Right lobe of liver (tissue), 6 donors: ENCODE measurements at regions not wholly inside any gene's neighbourhood (a gene's known extent, or its start where the extent isn't known, plus 50 kb on each side); places are given as distances from the start of the nearest gene placed in this dataset.
A peak's percentile ranks its signal among the peaks of the same experiment; 100 is the strongest.

Source experiments
- ATAC-seq, 4 donors: fragments of 200-7000 bp; cut with Tn5 transposase; one replicate each; pipeline ENCODE4 v1.9.1; 2020; ENCODE audit warnings: mild to moderate bottlenecking in 4 of 4, moderate library complexity in 4 of 4
- DNase-seq, 3 donors: peaks; one replicate each; pipeline ENCODE4 v3.0.0-alpha.2; 2020
- H3K27ac ChIP-seq, 3 donors: fragments of 200-600 bp; one replicate each; pipeline ENCODE4 v1.8.0; 2022
- H3K27me3 ChIP-seq, 2 donors: fragments of 200-600 bp; one replicate each; pipeline ENCODE4 v1.8.0; 2022
- H3K36me3 ChIP-seq, 4 donors: fragments of 200-600 bp; sonication (generic) in 1 of 4; one replicate each; pipeline versions ENCODE4 v1.5.1 to v1.8.0; 2017 to 2022; ENCODE audit warnings: control low read depth in 1 of 4
- H3K4me1 ChIP-seq, 4 donors: fragments of 200-600 bp; sonication (generic) in 1 of 4; one replicate each; pipeline versions ENCODE4 v1.5.1 to v1.8.0; 2017 to 2022; ENCODE audit warnings: control low read depth in 1 of 4
- H3K4me3 ChIP-seq, 3 donors: fragments of 200-600 bp; one replicate each; pipeline ENCODE4 v1.8.0; 2022
- H3K9me3 ChIP-seq, 4 donors: fragments of 200-600 bp; sonication (generic) in 1 of 4; one replicate each; pipeline versions ENCODE4 v1.5.1 to v1.8.0; 2017 to 2022; ENCODE audit warnings: control low read depth in 1 of 4
- POLR2A ChIP-seq: fragments of 450-650 bp; IDR thresholded peaks from one replicate; pipeline ENCODE4 v1.6.1; 2017; ENCODE audit warnings: antibody characterized with exemption, mild to moderate bottlenecking
- WGBS: methylation state at CpG from one replicate; pipeline ENCODE4 v1.1.6; 2018; ENCODE audit warnings: low coverage, low lambda C conversion rate; ENCODE audit not compliant: insufficient coverage; ENCODE audit errors: missing lambda C conversion rate; 5-methylcytosine and 5-hydroxymethylcytosine counted together
- intact Hi-C, 2 donors: fragments of 100-400 bp; cut with DNase I; formaldehyde crosslinking; loops; one replicate each; pipeline versions ENCODE4 v1.11.2 to v1.14.1; 2022
- TF ChIP-seq, protein P1 (sequence below), 4 donors: fragments of 200-600 bp in 3 of 4; fragments of 450-650 bp in 1 of 4; IDR thresholded peaks; one replicate each; pipeline versions ENCODE4 v1.5.1 to v1.8.0; 2016 to 2022; ENCODE audit warnings: antibody characterized with exemption in 4 of 4, mild to moderate bottlenecking in 2 of 4
- donor health status: DM: no; HTN: yes; CAD: no.
- donor health status: DM: no; HTN: no; CAD: no.
- donor health status: DM: no; HTN: no; CAD: no.
- donor health status: DM: no; HTN: yes; CAD: no.
- donor health status: DM: no; HTN: yes; CAD: no.

DNA sequence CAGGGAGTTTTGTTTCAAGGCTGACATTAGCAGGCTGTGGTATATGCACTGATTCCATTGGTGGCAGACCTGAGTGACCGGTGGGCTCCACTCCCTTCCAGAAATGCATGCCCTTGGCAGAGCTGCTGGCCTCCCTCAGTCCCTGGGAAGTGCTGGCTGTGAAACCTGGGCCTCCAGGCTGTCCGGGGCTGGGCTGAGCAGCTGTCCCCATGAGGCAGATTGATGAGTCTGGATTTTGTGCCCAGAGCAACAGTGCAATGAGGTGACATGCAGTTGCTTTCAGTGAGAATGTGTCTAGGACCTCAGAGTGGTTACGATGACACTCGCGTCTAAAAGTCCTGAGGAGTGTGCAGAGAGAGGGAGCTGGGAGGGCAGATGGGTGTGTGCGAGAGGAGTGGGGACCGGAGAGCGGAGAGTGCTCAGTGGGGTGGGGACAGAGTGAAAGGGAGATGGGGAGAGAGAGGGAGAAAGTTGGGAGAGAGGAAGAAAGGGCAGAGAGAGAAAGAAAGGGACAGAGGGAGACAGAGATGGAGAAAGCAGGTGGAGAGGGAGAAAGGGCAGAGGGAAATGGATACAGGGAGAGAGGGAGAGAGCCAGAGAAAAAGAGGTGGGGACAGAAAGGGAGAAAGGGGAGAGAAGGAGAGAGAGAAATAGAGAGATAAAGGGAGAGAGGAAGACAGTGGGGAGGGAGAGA lies 978.3 kb downstream of the BRD1 start:
- intact Hi-C loops = no loop called here
- no peak overlapping the region for H3K27ac ChIP-seq
- no peaks in the 10 kb centered on the region for H3K27me3 ChIP-seq
- ATAC-seq = no peak
- TF ChIP-seq POLR2A = no peak
- TF ChIP-seq, protein P1, sequence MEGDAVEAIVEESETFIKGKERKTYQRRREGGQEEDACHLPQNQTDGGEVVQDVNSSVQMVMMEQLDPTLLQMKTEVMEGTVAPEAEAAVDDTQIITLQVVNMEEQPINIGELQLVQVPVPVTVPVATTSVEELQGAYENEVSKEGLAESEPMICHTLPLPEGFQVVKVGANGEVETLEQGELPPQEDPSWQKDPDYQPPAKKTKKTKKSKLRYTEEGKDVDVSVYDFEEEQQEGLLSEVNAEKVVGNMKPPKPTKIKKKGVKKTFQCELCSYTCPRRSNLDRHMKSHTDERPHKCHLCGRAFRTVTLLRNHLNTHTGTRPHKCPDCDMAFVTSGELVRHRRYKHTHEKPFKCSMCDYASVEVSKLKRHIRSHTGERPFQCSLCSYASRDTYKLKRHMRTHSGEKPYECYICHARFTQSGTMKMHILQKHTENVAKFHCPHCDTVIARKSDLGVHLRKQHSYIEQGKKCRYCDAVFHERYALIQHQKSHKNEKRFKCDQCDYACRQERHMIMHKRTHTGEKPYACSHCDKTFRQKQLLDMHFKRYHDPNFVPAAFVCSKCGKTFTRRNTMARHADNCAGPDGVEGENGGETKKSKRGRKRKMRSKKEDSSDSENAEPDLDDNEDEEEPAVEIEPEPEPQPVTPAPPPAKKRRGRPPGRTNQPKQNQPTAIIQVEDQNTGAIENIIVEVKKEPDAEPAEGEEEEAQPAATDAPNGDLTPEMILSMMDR (IDR thresholded peaks at IDR 0.05) = no peak
- DNase-seq = no peak
- no peaks in the 10 kb centered on the region for H3K9me3 ChIP-seq
- WGBS = 69% methylated on average over 7 of the region's 8 CpGs
- H3K4me3 ChIP-seq = no peak overlapping the region
- no peaks in the 10 kb centered on the region for H3K4me1 ChIP-seq
- no peaks in the 10 kb centered on the region for H3K36me3 ChIP-seq

DNA sequence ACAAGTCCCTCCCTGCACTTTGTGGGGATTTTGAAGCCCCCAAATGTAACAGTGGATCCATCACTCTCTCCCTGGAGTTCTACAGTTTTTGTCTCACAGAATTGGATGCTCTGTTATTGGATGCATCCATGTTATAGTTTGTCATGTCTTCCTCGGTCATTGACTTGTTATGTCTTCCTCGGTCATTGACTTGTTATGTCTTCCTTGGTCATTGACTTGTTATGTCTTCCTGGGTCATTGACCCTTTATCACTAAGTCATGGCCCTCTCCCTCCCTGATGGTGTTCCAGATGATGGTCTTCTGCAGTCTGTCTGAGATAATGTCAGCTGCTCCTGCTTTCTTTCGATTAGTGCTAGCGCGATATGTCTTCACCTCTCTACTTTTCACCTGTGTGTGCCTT lies 981.5 kb downstream of the BRD1 start:
- H3K27me3 ChIP-seq = no peaks in the 10 kb centered on the region
- ATAC-seq = no peak

DNA sequence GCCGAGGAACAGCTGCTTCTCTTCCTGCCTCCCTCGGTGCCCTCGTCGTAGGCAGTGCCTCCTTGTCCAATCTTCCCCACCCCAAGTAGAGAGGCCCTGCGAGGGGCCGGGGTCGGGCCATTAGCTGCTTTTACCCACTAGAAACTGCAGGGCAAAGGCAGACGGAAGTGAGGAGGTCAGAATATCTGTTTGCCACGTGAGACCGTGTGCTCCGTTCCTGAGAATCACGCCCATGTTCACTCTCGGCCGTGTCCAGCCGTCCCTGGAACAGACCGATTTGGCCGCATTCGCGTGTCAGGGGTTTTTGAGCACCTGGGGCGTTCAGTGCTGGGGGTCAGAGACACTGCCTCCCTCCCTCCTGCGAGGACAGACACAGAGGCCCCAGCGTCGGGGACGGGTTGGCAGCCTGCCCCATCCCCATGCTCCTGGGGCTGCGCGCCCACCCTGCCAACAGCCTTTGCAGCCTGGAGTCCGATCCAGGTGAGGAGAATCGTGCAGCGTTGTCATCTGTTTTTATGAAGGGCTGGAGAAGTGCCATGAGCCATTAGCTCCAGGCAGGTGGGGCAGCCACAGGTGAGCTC lies 982.2 kb downstream of the BRD1 start:
- TF ChIP-seq POLR2A = no peak
- DNase-seq (no peak), ATAC-seq (no peak)
- Histone ChIP-seq H3K36me3 (no peaks in the 10 kb centered on the region), H3K27ac (no peak overlapping the region), H3K4me3 (no peak overlapping the region), H3K4me1 (no peaks in the 10 kb centered on the region), H3K9me3 (no peaks in the 10 kb centered on the region), H3K27me3 (no peaks in the 10 kb centered on the region)
- intact Hi-C loops = no loop called here
- WGBS = 70% methylated on average over 18 of the region's 29 CpGs

More for the DNA sequence above, 981.5 kb downstream of the BRD1 start:
- H3K9me3 ChIP-seq = no peaks in the 10 kb centered on the region
- WGBS = 74% methylated on average over 4 of the region's 5 CpGs
- no peak for DNase-seq
- H3K4me3 ChIP-seq = no peak overlapping the region
- H3K4me1 ChIP-seq = no peaks in the 10 kb centered on the region
- no peak overlapping the region for H3K27ac ChIP-seq
- intact Hi-C loops = no loop called here
- H3K36me3 ChIP-seq = no peaks in the 10 kb centered on the region
- TF ChIP-seq, protein P1 (IDR thresholded peaks at IDR 0.05) = no peak
- no peak for TF ChIP-seq POLR2A

DNA sequence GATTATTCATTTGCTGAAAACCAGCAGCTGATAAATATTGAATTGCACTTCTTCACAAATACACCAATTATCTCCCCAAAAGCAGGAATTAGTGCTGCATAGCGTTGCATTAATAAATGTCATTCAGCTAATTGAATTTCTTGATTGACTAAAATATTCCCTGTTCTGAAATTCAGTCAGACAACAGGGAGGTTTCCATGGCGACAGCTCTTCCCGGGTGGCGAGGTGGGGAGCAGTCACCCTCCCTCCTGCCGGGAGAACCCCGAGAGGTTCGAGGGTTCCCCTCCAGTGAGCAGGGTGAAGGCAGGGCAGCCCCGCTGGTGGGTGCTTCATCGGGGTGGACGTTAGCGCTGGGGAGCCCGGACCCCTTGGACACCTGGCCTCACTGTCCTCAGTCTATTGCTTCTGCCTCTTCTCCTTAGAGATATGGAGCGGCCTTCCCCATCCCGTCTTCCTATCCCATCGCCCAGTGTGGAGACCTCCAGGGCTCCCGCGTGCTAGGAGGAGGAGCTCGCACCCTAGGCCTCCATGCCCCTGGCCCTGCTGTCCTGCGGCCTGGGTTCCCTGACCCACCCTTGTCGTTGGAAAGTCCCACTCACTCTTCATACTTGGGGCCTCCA lies 983.5 kb downstream of the BRD1 start:
- TF ChIP-seq POLR2A = no peak
- TF ChIP-seq, protein P1 (IDR thresholded peaks at IDR 0.05) = no peak
- DNase-seq (no peak), ATAC-seq (peak in 1 of 4 donors; percentile 6)
- Histone ChIP-seq H3K9me3 (no peaks in the 10 kb centered on the region), H3K27me3 (no peaks in the 10 kb centered on the region), H3K4me3 (no peak overlapping the region), H3K36me3 (no peaks in the 10 kb centered on the region), H3K27ac (no peak overlapping the region), H3K4me1 (no peaks in the 10 kb centered on the region)
- 30% methylated on average over 4 of the region's 20 CpGs for WGBS
- intact Hi-C loops = no loop called here

DNA sequence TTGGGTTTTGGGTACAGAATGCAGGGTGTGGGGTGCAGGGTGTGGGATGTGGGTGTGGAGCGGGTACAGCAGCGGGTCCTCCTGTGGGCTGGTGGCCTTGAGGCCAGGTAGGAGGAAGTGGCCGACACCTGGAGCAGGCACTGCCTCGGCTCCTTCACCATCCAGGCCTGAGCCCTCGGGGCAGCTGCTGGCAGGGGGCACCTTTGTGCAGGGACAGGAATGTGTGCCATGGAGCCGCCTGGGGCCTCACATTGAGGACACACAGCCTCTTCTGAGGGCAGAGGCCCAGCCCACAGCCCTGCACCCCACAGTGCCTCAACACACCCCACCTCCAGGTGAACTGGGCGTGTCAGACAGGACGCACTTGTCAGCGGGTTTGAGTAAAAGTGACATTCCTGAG lies 984.0 kb downstream of the BRD1 start:
- TF ChIP-seq, protein P1 (IDR thresholded peaks at IDR 0.05) = no peak
- no peak for TF ChIP-seq POLR2A
- DNase-seq (peak in 1 of 3 donors; percentile 36), ATAC-seq (no peak)
- no peaks in the 10 kb centered on the region for H3K9me3 ChIP-seq
- H3K27me3 ChIP-seq = no peaks in the 10 kb centered on the region
- no peaks in the 10 kb centered on the region for H3K36me3 ChIP-seq
- 61% methylated on average over 3 of the region's 9 CpGs for WGBS
- intact Hi-C loops = no loop called here
- no peaks in the 10 kb centered on the region for H3K4me1 ChIP-seq
- H3K4me3 ChIP-seq = no peak overlapping the region
- no peak overlapping the region for H3K27ac ChIP-seq
